RWPE2 (cell line): ENCODE measurements at regions not wholly inside any gene's neighbourhood (a gene's known extent, or its start where the extent isn't known, plus 50 kb on each side); places are given as distances from the start of the nearest gene placed in this dataset.

Source experiments
- ATAC-seq: fragments of 200-7000 bp; cut with Tn5 transposase; 3 replicates; pipeline ENCODE4 v1.9.1; 2021; ENCODE audit warnings: low read depth
- DNase-seq: peaks from one replicate; pipeline ENCODE4 v3.0.0-alpha.2; 2020; ENCODE audit warnings: low spot score
- H3K27ac ChIP-seq: fragments of 450-650 bp; 2 replicates; pipeline ENCODE4 v1.5.1; 2017; ENCODE audit warnings: mild to moderate bottlenecking; ENCODE audit not compliant: poor library complexity, severe bottlenecking
- H3K27me3 ChIP-seq: fragments of 250-450 bp; sonication (Bioruptor Pico); 2 replicates; pipeline ENCODE4 v1.5.1; 2021; ENCODE audit warnings: mild to moderate bottlenecking, moderate library complexity; ENCODE audit not compliant: insufficient read depth, poor library complexity, severe bottlenecking
- H3K36me3 ChIP-seq: fragments of 250-450 bp; sonication (Bioruptor Pico); 2 replicates; pipeline ENCODE4 v1.5.1; 2020; ENCODE audit warnings: low read depth, mild to moderate bottlenecking, moderate library complexity
- H3K4me1 ChIP-seq: fragments of 250-450 bp; sonication (Bioruptor Pico); 2 replicates; pipeline ENCODE4 v1.5.1; 2021; ENCODE audit warnings: mild to moderate bottlenecking, moderate library complexity; ENCODE audit not compliant: insufficient read depth, poor library complexity, severe bottlenecking
- H3K4me3 ChIP-seq: fragments of 250-450 bp; sonication (Bioruptor Pico); 2 replicates; pipeline ENCODE4 v1.5.1; 2021; ENCODE audit warnings: mild to moderate bottlenecking, moderate library complexity; ENCODE audit not compliant: severe bottlenecking
- H3K9me3 ChIP-seq: fragments of 250-450 bp; sonication (Bioruptor Pico); 2 replicates; pipeline ENCODE4 v1.5.1; 2021; ENCODE audit warnings: mild to moderate bottlenecking, moderate library complexity; ENCODE audit not compliant: severe bottlenecking
- TF ChIP-seq, protein P1 (sequence below): fragments of 450-650 bp; IDR thresholded peaks from one replicate; pipeline ENCODE4 v1.5.1; 2017; ENCODE audit warnings: mild to moderate bottlenecking, moderate library complexity; ENCODE audit not compliant: poor library complexity, severe bottlenecking

- no peaks in the 10 kb centered on the region for H3K4me1 ChIP-seq
- H3K27ac ChIP-seq, result no peak overlapping the region
- no peaks in the 10 kb centered on the region for H3K36me3 ChIP-seq
- no peaks in the 10 kb centered on the region for H3K9me3 ChIP-seq
- no peak overlapping the region for H3K4me3 ChIP-seq
- DNase-seq (no peak), ATAC-seq (no peak)
- TF ChIP-seq, protein P1, sequence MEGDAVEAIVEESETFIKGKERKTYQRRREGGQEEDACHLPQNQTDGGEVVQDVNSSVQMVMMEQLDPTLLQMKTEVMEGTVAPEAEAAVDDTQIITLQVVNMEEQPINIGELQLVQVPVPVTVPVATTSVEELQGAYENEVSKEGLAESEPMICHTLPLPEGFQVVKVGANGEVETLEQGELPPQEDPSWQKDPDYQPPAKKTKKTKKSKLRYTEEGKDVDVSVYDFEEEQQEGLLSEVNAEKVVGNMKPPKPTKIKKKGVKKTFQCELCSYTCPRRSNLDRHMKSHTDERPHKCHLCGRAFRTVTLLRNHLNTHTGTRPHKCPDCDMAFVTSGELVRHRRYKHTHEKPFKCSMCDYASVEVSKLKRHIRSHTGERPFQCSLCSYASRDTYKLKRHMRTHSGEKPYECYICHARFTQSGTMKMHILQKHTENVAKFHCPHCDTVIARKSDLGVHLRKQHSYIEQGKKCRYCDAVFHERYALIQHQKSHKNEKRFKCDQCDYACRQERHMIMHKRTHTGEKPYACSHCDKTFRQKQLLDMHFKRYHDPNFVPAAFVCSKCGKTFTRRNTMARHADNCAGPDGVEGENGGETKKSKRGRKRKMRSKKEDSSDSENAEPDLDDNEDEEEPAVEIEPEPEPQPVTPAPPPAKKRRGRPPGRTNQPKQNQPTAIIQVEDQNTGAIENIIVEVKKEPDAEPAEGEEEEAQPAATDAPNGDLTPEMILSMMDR, result no peak
- no peaks in the 10 kb centered on the region for H3K27me3 ChIP-seq
These were observed 2506.6 kb downstream of the PCDH7 start for GRCh38 chr4:33226783-33227182.

GRCh38 chr4:33255094-33255493, 2534.9 kb downstream of the PCDH7 start:
- TF ChIP-seq, protein P1, result no peak
- Histone ChIP-seq H3K27ac (no peak overlapping the region), H3K27me3 (no peaks in the 10 kb centered on the region), H3K36me3 (no peaks in the 10 kb centered on the region), H3K4me1 (no peaks in the 10 kb centered on the region), H3K4me3 (no peak overlapping the region), H3K9me3 (no peaks in the 10 kb centered on the region)
- DNase-seq, result no peak
- ATAC-seq, result no peak

GRCh38 chr4:33255507-33255906, 2535.3 kb downstream of the PCDH7 start:
- Histone ChIP-seq H3K4me1 (no peaks in the 10 kb centered on the region), H3K27me3 (no peaks in the 10 kb centered on the region), H3K4me3 (no peak overlapping the region), H3K27ac (no peak overlapping the region), H3K36me3 (no peaks in the 10 kb centered on the region), H3K9me3 (no peaks in the 10 kb centered on the region)
- ATAC-seq, result no peak
- TF ChIP-seq, protein P1, result no peak
- DNase-seq, result no peak

DNA sequence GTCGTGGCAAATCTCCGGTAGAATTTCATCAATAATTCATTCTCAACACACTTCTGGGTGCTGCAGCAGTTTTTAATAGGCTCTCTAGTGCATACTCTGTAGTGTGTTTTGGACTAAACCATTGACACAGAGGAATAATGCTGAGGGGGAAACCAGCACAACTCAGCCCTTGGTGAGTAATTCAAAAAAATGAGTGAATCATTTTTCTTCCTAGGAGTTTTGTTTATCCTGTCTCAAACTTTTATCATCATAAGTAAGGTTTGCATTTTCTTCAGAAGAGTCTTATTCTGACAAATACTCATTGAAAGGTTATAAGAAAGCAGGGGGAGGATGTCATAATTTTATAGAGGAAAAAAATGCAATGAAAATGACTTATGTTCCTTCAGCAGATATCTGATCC, 2542.7 kb downstream of the PCDH7 start:
- no peaks in the 10 kb centered on the region for H3K4me1 ChIP-seq
- H3K4me3 ChIP-seq, result no peak overlapping the region
- H3K27ac ChIP-seq, result no peak overlapping the region
- H3K36me3 ChIP-seq, result no peaks in the 10 kb centered on the region
- no peak; the same call in 2 of the 3 replicates for ATAC-seq
- no peak for DNase-seq
- TF ChIP-seq, protein P1, result no peak
- no peaks in the 10 kb centered on the region for H3K9me3 ChIP-seq
- H3K27me3 ChIP-seq, result no peaks in the 10 kb centered on the region

- TF ChIP-seq, protein P1, result no peak
- ATAC-seq, result no peak
These were observed 2548.6 kb downstream of the PCDH7 start for GRCh38 chr4:33268776-33269175.

More at GRCh38 chr4:33268776-33269175, 2548.6 kb downstream of the PCDH7 start:
- Histone ChIP-seq H3K4me1 (no peaks in the 10 kb centered on the region), H3K27me3 (no peaks in the 10 kb centered on the region), H3K4me3 (no peak overlapping the region), H3K9me3 (no peaks in the 10 kb centered on the region), H3K27ac (no peak overlapping the region), H3K36me3 (no peaks in the 10 kb centered on the region)
- no peak for DNase-seq
